ENCODE measurements at regions not wholly inside any gene's neighbourhood (a gene's known extent, or its start where the extent isn't known, plus 50 kb on each side); places are given as distances from the start of the nearest gene placed in this dataset.

DNA sequence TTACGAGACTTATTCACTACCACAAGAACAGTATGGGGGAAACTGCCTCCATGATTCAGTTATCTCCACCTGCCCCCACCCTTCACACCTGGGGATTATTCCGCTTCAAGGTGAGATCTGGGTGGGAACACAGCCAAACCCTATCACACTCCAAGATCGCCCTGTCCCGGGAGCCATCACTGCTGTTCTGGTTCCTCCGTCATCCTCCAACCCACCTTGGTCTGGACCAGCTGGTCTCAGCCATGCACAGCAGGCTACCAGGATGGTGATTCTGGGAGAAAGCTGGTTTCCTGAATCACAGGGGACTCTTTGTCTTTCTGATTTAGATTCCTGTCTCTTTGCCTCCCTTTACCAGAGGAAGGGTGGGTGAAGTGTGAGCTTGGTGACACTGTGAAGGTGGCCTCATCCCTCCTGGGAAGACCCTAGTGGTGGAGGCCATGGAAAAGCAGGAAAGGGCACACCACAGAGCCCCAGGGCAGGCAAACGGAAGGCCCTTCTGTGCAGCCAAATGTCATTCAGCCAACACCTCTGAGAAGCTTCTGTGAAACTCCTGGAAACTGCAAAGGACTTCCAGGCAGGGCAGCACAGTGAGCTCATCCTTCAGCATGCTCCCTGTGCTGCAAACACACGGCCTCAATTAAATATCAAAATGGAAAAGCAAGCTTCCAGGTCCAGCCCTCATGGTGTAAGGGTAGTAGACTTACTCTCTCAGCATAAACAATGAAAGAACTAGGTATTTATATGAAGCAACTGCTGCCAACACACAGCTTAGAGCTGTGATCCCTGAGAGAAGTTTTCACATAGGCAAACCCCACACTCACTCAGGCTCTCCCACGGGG is 169.8 kb downstream of the ANKRD60 start:
- TF ChIP-seq, protein P1, sequence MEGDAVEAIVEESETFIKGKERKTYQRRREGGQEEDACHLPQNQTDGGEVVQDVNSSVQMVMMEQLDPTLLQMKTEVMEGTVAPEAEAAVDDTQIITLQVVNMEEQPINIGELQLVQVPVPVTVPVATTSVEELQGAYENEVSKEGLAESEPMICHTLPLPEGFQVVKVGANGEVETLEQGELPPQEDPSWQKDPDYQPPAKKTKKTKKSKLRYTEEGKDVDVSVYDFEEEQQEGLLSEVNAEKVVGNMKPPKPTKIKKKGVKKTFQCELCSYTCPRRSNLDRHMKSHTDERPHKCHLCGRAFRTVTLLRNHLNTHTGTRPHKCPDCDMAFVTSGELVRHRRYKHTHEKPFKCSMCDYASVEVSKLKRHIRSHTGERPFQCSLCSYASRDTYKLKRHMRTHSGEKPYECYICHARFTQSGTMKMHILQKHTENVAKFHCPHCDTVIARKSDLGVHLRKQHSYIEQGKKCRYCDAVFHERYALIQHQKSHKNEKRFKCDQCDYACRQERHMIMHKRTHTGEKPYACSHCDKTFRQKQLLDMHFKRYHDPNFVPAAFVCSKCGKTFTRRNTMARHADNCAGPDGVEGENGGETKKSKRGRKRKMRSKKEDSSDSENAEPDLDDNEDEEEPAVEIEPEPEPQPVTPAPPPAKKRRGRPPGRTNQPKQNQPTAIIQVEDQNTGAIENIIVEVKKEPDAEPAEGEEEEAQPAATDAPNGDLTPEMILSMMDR (IDR thresholded peaks at IDR 0.05), result no peak
- TF ChIP-seq POLR2A (IDR thresholded peaks at IDR 0.05), result no peak

All from esophagus squamous epithelium (tissue), 4 donors.